H1 (cell line): ENCODE measurements at regions not wholly inside any gene's neighbourhood (a gene's known extent, or its start where the extent isn't known, plus 50 kb on each side); places are given as distances from the start of the nearest gene placed in this dataset.

Source experiments
- CTCF ChIA-PET: fragments of 300-600 bp; sonication (Branson Sonifier 250); formaldehyde crosslinking; loops from one replicate; lab custom pipeline; 2021; ENCODE audit not compliant: partially characterized antibody; lab: Charles Lee
- POLR2A ChIA-PET: fragments of 300-600 bp; sonication (Branson Sonifier 250); formaldehyde crosslinking; loops from one replicate; lab custom pipeline; 2021; ENCODE audit warnings: inconsistent platforms; ENCODE audit not compliant: partially characterized antibody; lab: Charles Lee
- DNase-seq, 2 experiments: peaks; one replicate each; pipeline versions ENCODE4 v3.0.0 to v3.0.0-alpha.2; 2010 to 2022; ENCODE audit warnings: low spot score in 2 of 2, low read depth in 1 of 2, mixed read lengths in 1 of 2
- FAIRE-seq: peaks from 2 replicates; lab custom pipeline; 2011; peaks lifted over from hg19 to GRCh38; lab: Jason Lieb, UNC
- H2AFZ ChIP-seq: 2 replicates; pipeline ENCODE4 v1.8.1; 2012; ENCODE audit warnings: low read length, inconsistent platforms
- H2AK5ac ChIP-seq: 2 replicates; pipeline ENCODE4 v1.6.1; 2013; ENCODE audit warnings: low read depth, low read length
- H2BK120ac ChIP-seq: replicated peaks from 2 replicates; pipeline ENCODE3; 2013; ENCODE audit warnings: low read depth, low read length, inconsistent platforms
- H2BK12ac ChIP-seq: 2 replicates; pipeline ENCODE4 v1.6.1; 2013; ENCODE audit warnings: low read depth, low read length
- H2BK15ac ChIP-seq: 2 replicates; pipeline ENCODE4 v1.6.1; 2013; ENCODE audit warnings: low read length
- H2BK20ac ChIP-seq: 2 replicates; pipeline ENCODE4 v1.6.1; 2013; ENCODE audit warnings: low read length
- H2BK5ac ChIP-seq: 2 replicates; pipeline ENCODE4 v1.6.1; 2013; ENCODE audit warnings: low read depth, low read length
- H3K14ac ChIP-seq: 2 replicates; pipeline ENCODE4 v1.6.1; 2013; ENCODE audit warnings: inconsistent platforms; ENCODE audit not compliant: insufficient read length
- H3K18ac ChIP-seq: 2 replicates; pipeline ENCODE4 v1.6.1; 2013; ENCODE audit warnings: low read length; ENCODE audit errors: extremely low read depth
- H3K23ac ChIP-seq: 2 replicates; pipeline ENCODE4 v1.6.1; 2013; ENCODE audit warnings: inconsistent platforms; ENCODE audit not compliant: insufficient read length
- H3K23me2 ChIP-seq: 2 replicates; pipeline ENCODE4 v1.6.1; 2013; ENCODE audit warnings: low read depth, low read length
- H3K27ac ChIP-seq: 2 replicates; pipeline ENCODE4 v1.6.1; 2011; ENCODE audit warnings: low read depth, low read length, inconsistent platforms
- H3K27me3 ChIP-seq, 4 experiments: replicated peaks in 1 of 4; 1 replicate in 1 of 4; 2 replicates in 3 of 4; pipeline versions ENCODE4 v1.6.1 to v1.8.1; 2011 to 2013; ENCODE audit warnings: low read length in 3 of 4, mild to moderate bottlenecking in 3 of 4, inconsistent platforms in 2 of 4, mixed read lengths in 2 of 4, moderate library complexity in 1 of 4; ENCODE audit not compliant: control insufficient read depth in 3 of 4, insufficient read depth in 3 of 4; ENCODE audit errors: extremely low read depth in 1 of 4
- H3K36me3 ChIP-seq, 4 experiments: 2 replicates each; pipeline versions ENCODE4 v1.6.1 to v1.8.1; 2011 to 2013; ENCODE audit warnings: mild to moderate bottlenecking in 4 of 4, low read length in 3 of 4, moderate library complexity in 2 of 4, control low read depth in 1 of 4, inconsistent platforms in 1 of 4; ENCODE audit not compliant: insufficient read depth in 4 of 4, control insufficient read depth in 2 of 4
- H3K4ac ChIP-seq: replicated peaks from 2 replicates; pipeline ENCODE3; 2013; ENCODE audit warnings: low read length, low read depth, mixed read lengths, inconsistent platforms; ENCODE audit not compliant: insufficient read length
- H3K4me1 ChIP-seq, 4 experiments: replicated peaks in 1 of 4; 1 replicate in 1 of 4; 2 replicates in 3 of 4; pipeline versions ENCODE4 v1.6.1 to v1.8.1; 2011 to 2013; ENCODE audit warnings: low read length in 3 of 4, inconsistent platforms in 2 of 4, mixed read lengths in 1 of 4; ENCODE audit not compliant: insufficient read depth in 4 of 4, control insufficient read depth in 3 of 4
- H3K4me2 ChIP-seq, 2 experiments: 2 replicates each; pipeline versions ENCODE4 v1.6.1 to v1.8.1; 2011 to 2013; ENCODE audit warnings: low read depth in 2 of 2, low read length in 2 of 2, control low read depth in 1 of 2, inconsistent platforms in 1 of 2, mild to moderate bottlenecking in 1 of 2; ENCODE audit not compliant: insufficient read depth in 1 of 2
- H3K4me3 ChIP-seq, 4 experiments: fragments of 200-600, 300-600 bp in 1 of 4; sonication (generic), shearing (Covaris generic), sonication (Bioruptor Twin) in 1 of 4; 2 replicates each; pipeline versions ENCODE4 v1.5.1 to v1.8.1; 2011 to 2016; ENCODE audit warnings: low read length in 4 of 4, low read depth in 3 of 4, control low read depth in 2 of 4, inconsistent platforms in 2 of 4, mild to moderate bottlenecking in 2 of 4, mixed read lengths in 1 of 4, moderate library complexity in 1 of 4; ENCODE audit not compliant: insufficient read depth in 2 of 4; ENCODE audit errors: extremely low read depth in 1 of 4
- H3K56ac ChIP-seq: replicated peaks from 2 replicates; pipeline ENCODE3; 2013; ENCODE audit warnings: low read depth, mild to moderate bottlenecking, mixed read lengths, low read length, inconsistent platforms; ENCODE audit not compliant: insufficient read length
- H3K79me1 ChIP-seq: 2 replicates; pipeline ENCODE4 v1.6.1; 2013; ENCODE audit warnings: low read depth, low read length, control low read depth
- H3K79me2 ChIP-seq, 2 experiments: 2 replicates each; pipeline versions ENCODE4 v1.6.1 to v1.8.1; 2012 to 2013; ENCODE audit warnings: low read length in 2 of 2, mild to moderate bottlenecking in 2 of 2, inconsistent platforms in 1 of 2; ENCODE audit not compliant: insufficient read depth in 2 of 2, control insufficient read depth in 1 of 2
- H3K9ac ChIP-seq, 4 experiments: replicated peaks in 1 of 4; 1 replicate in 1 of 4; 2 replicates in 3 of 4; pipeline versions ENCODE4 v1.6.1 to v1.8.1; 2011 to 2013; ENCODE audit warnings: low read depth in 3 of 4, low read length in 3 of 4, control low read depth in 2 of 4, mild to moderate bottlenecking in 2 of 4, moderate library complexity in 2 of 4, inconsistent platforms in 1 of 4; ENCODE audit errors: extremely low read depth in 1 of 4
- H3K9me3 ChIP-seq, 2 experiments: 2 replicates each; pipeline versions ENCODE4 v1.6.1 to v1.8.1; 2012 to 2013; ENCODE audit warnings: mild to moderate bottlenecking in 2 of 2, moderate library complexity in 2 of 2, control low read depth in 1 of 2, inconsistent platforms in 1 of 2, low read depth in 1 of 2, low read length in 1 of 2, mixed read lengths in 1 of 2; ENCODE audit not compliant: insufficient read depth in 2 of 2
- H4K20me1 ChIP-seq, 2 experiments: replicated peaks in 1 of 2; 2 replicates each; pipeline versions ENCODE3 to v1.8.1; 2011 to 2013; ENCODE audit warnings: inconsistent platforms in 2 of 2, low read length in 2 of 2, mild to moderate bottlenecking in 1 of 2; ENCODE audit not compliant: insufficient read depth in 2 of 2, control insufficient read depth in 1 of 2
- H4K5ac ChIP-seq: 2 replicates; pipeline ENCODE4 v1.6.1; 2013; ENCODE audit warnings: low read length, low read depth, mixed read lengths, inconsistent platforms; ENCODE audit not compliant: insufficient read length
- H4K8ac ChIP-seq: 2 replicates; pipeline ENCODE4 v1.8.0; 2013; ENCODE audit warnings: mild to moderate bottlenecking, moderate library complexity, low read length, inconsistent platforms; ENCODE audit not compliant: insufficient read depth; ENCODE audit errors: extremely low read depth
- H4K91ac ChIP-seq: replicated peaks from 2 replicates; pipeline ENCODE3; 2013; ENCODE audit warnings: low read length, mixed read lengths, inconsistent platforms; ENCODE audit not compliant: insufficient read length
- HDAC2 ChIP-seq, 2 experiments: fragments of 300-600 bp in 1 of 2; sonication (generic) in 1 of 2; IDR thresholded peaks; 2 replicates each; pipeline ENCODE4 v1.6.1; 2011 to 2012; ENCODE audit warnings: low read depth in 2 of 2, low read length in 2 of 2, mild to moderate bottlenecking in 2 of 2, moderate library complexity in 2 of 2, borderline replicate concordance in 1 of 2, inconsistent platforms in 1 of 2
- WGBS, 2 experiments: shearing (Covaris generic) in 1 of 2; methylation state at CpG; one replicate each; pipeline versions ENCODE4 v1.1.6 to v1.1.7; 2013 to 2015; ENCODE audit warnings: low lambda C conversion rate in 2 of 2, mixed read lengths in 2 of 2, inconsistent platforms in 1 of 2, low coverage in 1 of 2, missing lambda C conversion rate in 1 of 2; ENCODE audit not compliant: insufficient replicate concordance in 2 of 2, insufficient coverage in 1 of 2, insufficient read length in 1 of 2; ENCODE audit errors: extremely low coverage in 1 of 2, missing lambda C conversion rate in 1 of 2; 5-methylcytosine and 5-hydroxymethylcytosine counted together

GRCh38 chr1:63262459-63262770 is 60.0 kb upstream of the FOXD3 start:
- no peak overlapping the region for H4K8ac ChIP-seq
- no peaks in the 10 kb centered on the region for H3K79me2 ChIP-seq
- H2BK15ac ChIP-seq: no peak overlapping the region
- ChIA-PET CTCF (no interaction called here), POLR2A (no interaction called here)
- H3K14ac ChIP-seq: no peak overlapping the region
- H2AFZ ChIP-seq: no peak overlapping the region
- FAIRE-seq (no peak), DNase-seq (no peak)
- no peaks in the 10 kb centered on the region for H4K20me1 ChIP-seq
- no peak overlapping the region for H3K18ac ChIP-seq
- no peak overlapping the region for H2BK12ac ChIP-seq
- no peak overlapping the region for H3K9ac ChIP-seq
- no peaks in the 10 kb centered on the region for H3K23me2 ChIP-seq
- H2BK120ac ChIP-seq: no peak overlapping the region
- H4K5ac ChIP-seq: no peak overlapping the region
- no peaks in the 10 kb centered on the region for H3K4me1 ChIP-seq
- no peak overlapping the region for H3K27ac ChIP-seq
- 90% methylated on average over 3 of the region's 3 CpGs; no CpG with 5 or more reads in 1 of the 2 experiments for WGBS, 2 experiments
- no peak overlapping the region for H3K4me3 ChIP-seq
- H3K27me3 ChIP-seq: no peaks in the 10 kb centered on the region; a peak in 1 of 7 replicates
- no peak overlapping the region for H3K4me2 ChIP-seq
- no peak overlapping the region for H3K4ac ChIP-seq
- H3K9me3 ChIP-seq: no peaks in the 10 kb centered on the region
- no peak overlapping the region for H3K56ac ChIP-seq
- no peak overlapping the region for H4K91ac ChIP-seq
- H3K79me1 ChIP-seq: no peaks in the 10 kb centered on the region
- H2BK20ac ChIP-seq: no peak overlapping the region
- H2BK5ac ChIP-seq: no peak overlapping the region
- H2AK5ac ChIP-seq: no peak overlapping the region
- no peaks in the 10 kb centered on the region for H3K36me3 ChIP-seq
- no peak overlapping the region for H3K23ac ChIP-seq
- no peak for TF ChIP-seq HDAC2 (IDR thresholded peaks at IDR 0.05; ENCODE audit: borderline replicate concordance in 1 of 2, low read depth in 2 of 2, low read length in 2 of 2)
